DLD1 (cell line): ENCODE measurements at regions not wholly inside any gene's neighbourhood (a gene's known extent, or its start where the extent isn't known, plus 50 kb on each side); places are given as distances from the start of the nearest gene placed in this dataset.
"Not testable (repeated sequence)": the region's sequence is repeated elsewhere in the genome, so short reads cannot be mapped to it uniquely, and the experiment has no call there.

Source experiments
- in situ Hi-C: cut with HindIII; loops from 2 replicates; pipeline ENCODE4 v1.10.0; 2017; ENCODE audit warnings: low sequenced_read_pairs

DNA sequence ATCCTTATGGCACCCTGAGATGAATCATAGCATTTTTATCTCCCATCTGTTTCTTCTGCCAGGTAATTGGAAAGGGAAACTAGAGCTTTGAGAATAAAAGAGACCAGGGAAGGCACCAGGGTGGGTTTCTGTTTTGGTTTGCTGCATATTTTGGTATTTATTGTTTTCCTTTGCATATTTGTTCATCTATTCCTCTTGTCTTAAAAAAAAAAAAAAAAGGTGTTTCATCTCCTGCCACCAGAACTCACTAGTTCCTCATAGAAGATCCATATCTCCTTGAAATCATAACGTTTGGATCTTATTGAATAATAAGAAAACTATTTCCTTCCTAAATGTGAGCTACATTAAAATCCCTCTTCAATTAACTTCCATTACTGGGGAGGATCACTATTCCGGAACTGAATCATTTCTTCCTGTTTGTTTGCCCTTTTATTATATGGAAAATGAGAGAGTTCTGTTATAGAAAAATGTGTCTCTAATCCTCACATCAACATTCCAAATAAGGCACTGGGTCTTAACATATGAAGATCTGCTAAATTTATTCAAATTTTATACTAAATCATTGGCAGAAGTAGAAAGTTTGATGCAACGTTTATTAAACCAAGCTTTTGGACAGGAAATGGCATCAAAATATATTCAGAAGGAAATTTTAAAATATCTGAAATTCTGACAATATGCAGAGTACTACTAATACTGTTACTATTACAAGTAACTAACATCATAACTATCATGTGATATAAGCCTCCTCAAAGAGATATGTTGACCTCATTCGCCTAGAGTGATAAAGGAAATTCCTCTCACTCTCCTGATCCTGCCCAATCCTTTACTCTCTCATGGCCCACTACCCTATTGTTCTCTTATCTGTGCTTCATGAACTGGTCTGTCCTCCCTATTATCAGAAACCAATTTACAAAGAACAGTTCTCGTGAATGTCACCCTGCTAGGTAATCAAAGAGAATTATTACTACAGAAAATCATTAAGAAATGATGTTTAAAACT, 229.4 kb upstream of the RSPO3 start:
- in situ Hi-C loops, result no loop called here

- in situ Hi-C loops, result no loop called here
Observed at GRCh38 chr6:126890055-126890454, 228.4 kb upstream of the RSPO3 start.

- in situ Hi-C loops, result no loop called here
Observed at GRCh38 chr6:126891158-126891557, 227.3 kb upstream of the RSPO3 start.

GRCh38 chr6:126892869-126893268, 225.6 kb upstream of the RSPO3 start:
- in situ Hi-C loops, result not testable (repeated sequence)

- in situ Hi-C loops, result no loop called here
Observed at GRCh38 chr6:126897758-126898157, 220.7 kb upstream of the RSPO3 start.

DNA sequence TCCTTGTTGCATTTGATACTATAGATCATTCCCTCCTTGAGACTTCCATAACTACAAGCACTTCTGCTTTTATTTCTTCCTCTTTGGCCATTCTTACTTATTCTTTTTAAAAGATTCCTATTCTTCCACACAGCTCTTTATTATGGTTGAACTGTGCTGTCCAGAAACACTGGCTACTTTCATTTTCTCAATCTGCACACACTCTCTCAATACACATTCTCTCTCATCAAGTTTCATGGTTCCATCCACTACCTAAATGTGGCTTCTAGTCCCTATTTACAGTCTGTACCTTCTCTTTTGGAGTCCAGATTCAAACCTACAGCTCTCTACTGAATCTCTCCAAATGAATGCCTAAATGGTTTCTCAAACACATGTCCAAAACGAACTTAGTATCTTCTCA, 214.3 kb upstream of the RSPO3 start:
- in situ Hi-C loops, result loop anchor here (5.0 kb wide), 1 partner anchor 82 kb away; no protein-coding TSS in a partner anchor

- in situ Hi-C loops, result no loop called here
Observed at GRCh38 chr6:126905917-126906316, 212.6 kb upstream of the RSPO3 start.

- in situ Hi-C loops, result no loop called here
Observed at GRCh38 chr6:126907312-126907711, 211.2 kb upstream of the RSPO3 start.

GRCh38 chr6:126907996-126908395, 210.5 kb upstream of the RSPO3 start:
- in situ Hi-C loops, result no loop called here

DNA sequence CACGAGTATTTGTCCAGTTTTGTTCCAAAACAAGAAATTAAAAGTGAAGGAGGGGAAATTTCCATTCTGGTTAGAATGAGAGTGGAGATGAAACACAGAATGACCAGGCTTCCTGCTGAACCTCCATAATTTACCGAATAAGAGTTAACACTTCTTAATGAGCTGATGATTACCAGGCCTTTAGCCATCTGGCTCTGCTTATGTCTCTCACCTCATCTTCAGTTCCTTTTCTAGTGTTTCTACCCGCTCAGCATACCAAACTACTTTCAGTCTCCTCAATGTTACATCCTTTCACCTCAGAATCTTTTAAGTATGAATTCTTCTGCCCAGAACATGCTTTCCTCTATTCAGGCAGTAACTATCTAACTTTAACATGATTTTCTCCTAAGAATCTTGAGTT, 209.0 kb upstream of the RSPO3 start:
- in situ Hi-C loops, result no loop called here

DNA sequence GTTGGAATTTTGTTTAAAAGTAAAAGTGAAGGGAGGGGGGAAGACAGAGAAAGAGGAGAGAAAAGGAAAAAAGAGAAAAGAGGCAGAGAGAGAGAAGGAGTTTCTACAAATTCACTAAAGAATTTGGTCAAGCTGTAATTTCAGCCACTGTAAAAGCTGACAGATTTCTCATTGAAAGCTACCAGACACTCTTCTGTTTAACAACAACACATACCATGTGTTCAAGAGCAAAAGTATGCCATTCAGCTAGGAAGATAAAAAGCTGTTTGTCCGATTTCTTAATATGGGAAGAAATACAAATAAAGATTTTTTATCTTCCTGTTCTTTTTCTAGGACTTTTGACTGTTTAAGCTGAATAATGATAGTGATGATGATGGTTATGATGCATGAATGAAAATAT, 204.8 kb upstream of the RSPO3 start:
- in situ Hi-C loops, result no loop called here

DNA sequence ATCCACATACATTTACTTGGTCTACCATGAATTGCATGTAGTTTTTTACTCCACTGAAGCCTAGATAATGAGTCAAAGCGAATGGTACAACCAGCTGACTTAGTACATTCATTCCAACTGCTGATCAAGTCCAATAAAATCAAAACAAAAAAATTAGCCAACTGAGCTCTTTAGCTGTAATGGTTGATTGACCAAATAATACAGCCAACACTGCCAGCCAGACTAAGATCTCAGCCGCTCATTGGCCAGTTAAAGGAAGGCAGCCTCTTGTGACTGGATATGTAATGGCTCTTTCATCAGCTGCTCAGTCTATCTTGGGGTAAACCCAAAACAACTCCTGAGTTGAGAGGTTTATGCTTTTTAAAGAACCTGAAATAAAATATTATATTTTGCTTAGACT, 204.3 kb upstream of the RSPO3 start:
- in situ Hi-C loops, result no loop called here

DNA sequence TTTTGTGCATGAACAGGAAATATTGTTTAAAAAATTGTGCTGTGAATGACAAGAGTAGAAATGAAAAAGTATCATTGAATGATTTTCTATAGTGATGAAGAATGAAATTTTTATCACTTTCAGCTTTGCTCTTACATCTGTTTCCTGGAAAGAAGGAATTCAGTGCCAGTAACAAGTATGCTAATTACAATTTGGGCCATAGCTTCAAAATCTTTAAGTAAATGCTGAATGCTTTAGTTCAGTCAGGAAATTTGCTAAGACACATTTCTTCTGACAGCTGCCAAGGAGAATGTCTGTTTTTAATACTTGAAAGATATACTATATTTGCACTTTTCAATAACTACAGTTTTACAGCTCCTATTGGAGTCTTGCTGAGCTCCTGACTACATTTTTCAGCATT, 203.7 kb upstream of the RSPO3 start:
- in situ Hi-C loops, result no loop called here

- in situ Hi-C loops, result no loop called here
Observed at GRCh38 chr6:126919947-126920346, 198.5 kb upstream of the RSPO3 start.

- in situ Hi-C loops, result no loop called here
Observed at GRCh38 chr6:126923807-126924206, 194.7 kb upstream of the RSPO3 start.

GRCh38 chr6:126926926-126927325, 191.5 kb upstream of the RSPO3 start:
- in situ Hi-C loops, result no loop called here

GRCh38 chr6:126927841-126928240, 190.6 kb upstream of the RSPO3 start:
- in situ Hi-C loops, result no loop called here

- in situ Hi-C loops, result no loop called here
Observed at GRCh38 chr6:126937426-126937825, 181.0 kb upstream of the RSPO3 start.

DNA sequence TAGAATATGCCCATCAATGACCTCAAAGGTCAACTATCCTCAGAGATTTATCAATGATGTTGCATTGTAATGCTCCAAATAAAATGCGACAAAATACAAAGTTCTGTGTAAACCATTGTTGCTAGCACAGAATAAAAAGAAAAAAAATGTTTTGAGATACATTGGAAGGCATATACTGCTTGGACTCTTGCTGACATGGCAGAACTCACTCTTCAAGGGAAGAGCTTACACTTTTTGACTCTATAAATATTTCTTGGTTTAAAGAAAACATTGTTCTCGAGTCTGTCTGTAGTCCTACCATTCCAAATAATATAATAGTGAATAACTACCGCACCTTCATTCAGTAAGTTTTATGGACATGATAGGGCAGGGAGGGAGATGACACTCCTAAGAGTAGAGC, 178.7 kb upstream of the RSPO3 start:
- in situ Hi-C loops, result no loop called here

- in situ Hi-C loops, result no loop called here
Observed at GRCh38 chr6:126941751-126942150, 176.7 kb upstream of the RSPO3 start.

GRCh38 chr6:126944512-126944911, 174.0 kb upstream of the RSPO3 start:
- in situ Hi-C loops, result no loop called here

DNA sequence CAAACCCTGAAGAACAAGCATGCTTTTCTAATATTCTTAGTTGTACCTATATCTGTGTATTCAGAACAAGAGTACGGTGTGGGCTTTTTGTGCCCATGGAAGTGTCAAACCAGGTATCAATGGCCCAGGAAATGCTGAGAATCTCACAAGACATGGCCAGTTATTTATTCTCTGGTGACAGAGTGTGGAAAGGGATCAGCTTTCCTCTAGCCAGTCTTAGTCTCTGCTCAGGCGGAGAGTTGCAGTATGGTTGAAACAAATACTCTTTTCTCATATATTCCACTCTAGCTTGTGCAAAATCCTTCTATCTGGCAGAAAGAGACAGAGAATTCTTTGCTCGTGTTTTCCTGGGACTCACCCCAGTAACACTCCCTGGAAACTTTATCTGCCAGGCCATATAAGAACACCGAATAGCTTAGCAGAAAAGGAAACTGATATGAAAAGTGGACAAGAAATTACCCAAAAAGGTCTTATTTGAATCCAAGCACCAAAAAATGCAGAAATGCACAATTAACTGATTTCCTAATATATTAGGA, 173.3 kb upstream of the RSPO3 start:
- in situ Hi-C loops, result no loop called here
